BE2C (cell line): ENCODE measurements at regions not wholly inside any gene's neighbourhood (a gene's known extent, or its start where the extent isn't known, plus 50 kb on each side); places are given as distances from the start of the nearest gene placed in this dataset.

Experiments used
- DNase-seq: peaks from one replicate; pipeline ENCODE4 v3.0.0-alpha.2; 2020
- H3K27me3 ChIP-seq: fragments of 250-450 bp; sonication (Bioruptor Pico); 2 replicates; pipeline ENCODE4 v1.5.1; 2020; ENCODE audit warnings: mild to moderate bottlenecking
- H3K36me3 ChIP-seq: fragments of 250-450 bp; sonication (Bioruptor Pico); 2 replicates; pipeline ENCODE4 v1.5.1; 2020; ENCODE audit warnings: mild to moderate bottlenecking
- H3K4me1 ChIP-seq: fragments of 250-450 bp; sonication (Bioruptor Pico); 2 replicates; pipeline ENCODE4 v1.5.1; 2020
- H3K4me3 ChIP-seq: 2 replicates; pipeline ENCODE4 v1.5.1; 2011; ENCODE audit warnings: low read depth, low read length
- H3K9me3 ChIP-seq: fragments of 250-450 bp; sonication (Bioruptor Pico); 2 replicates; pipeline ENCODE4 v1.5.1; 2020
- CTCF ChIP-seq: IDR thresholded peaks from 2 replicates; pipeline ENCODE4 v1.5.1; 2012; ENCODE audit warnings: mild to moderate bottlenecking, low read depth, low read length

DNA sequence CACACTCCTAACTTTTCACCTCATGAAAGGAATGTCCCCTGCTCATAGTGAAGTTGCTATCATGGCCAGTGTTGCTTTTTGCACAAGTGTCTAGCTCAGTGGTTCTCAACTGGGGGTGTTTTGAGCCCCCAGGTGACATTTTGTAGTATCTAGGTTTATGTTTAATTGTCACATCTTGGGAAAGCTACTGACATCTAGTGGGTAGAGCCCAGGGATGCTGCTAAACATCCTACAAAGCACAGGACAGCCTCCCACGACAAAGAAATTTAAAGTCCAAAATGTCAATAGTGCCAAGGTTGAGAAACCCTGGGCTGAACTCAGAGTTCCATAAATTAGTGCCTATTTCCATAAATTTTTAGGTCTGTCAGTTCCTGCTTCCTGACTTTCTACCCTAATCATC, 70.7 kb upstream of the HCCS start:
- H3K36me3 ChIP-seq = no peaks in the 10 kb centered on the region
- H3K4me3 ChIP-seq = no peak overlapping the region
- no peak for TF ChIP-seq CTCF
- H3K9me3 ChIP-seq = no peaks in the 10 kb centered on the region
- no peaks in the 10 kb centered on the region for H3K27me3 ChIP-seq
- no peaks in the 10 kb centered on the region for H3K4me1 ChIP-seq
- no peak for DNase-seq

DNA sequence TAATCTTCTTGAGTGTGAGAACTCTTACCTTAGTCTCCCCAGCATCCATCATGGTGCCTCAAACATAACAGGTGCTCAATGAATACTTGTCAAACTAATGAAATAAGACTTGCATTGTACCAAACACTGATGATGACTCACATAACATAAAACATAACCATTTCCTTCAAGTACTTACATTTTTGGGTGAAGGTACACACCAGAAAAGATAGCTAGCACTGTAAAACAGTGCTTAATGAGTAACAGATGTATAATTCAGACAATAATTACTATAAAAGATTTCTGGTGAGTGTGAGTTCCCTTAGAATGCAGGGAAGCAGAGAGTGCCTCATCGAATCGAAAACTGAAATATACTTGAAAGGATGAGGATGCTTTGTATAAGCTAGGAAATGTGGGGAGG, 70.1 kb upstream of the HCCS start:
- H3K36me3 ChIP-seq = no peaks in the 10 kb centered on the region
- no peak overlapping the region for H3K4me3 ChIP-seq
- DNase-seq = no peak
- TF ChIP-seq CTCF = no peak
- H3K27me3 ChIP-seq = no peaks in the 10 kb centered on the region
- H3K4me1 ChIP-seq = no peaks in the 10 kb centered on the region
- no peaks in the 10 kb centered on the region for H3K9me3 ChIP-seq

DNA sequence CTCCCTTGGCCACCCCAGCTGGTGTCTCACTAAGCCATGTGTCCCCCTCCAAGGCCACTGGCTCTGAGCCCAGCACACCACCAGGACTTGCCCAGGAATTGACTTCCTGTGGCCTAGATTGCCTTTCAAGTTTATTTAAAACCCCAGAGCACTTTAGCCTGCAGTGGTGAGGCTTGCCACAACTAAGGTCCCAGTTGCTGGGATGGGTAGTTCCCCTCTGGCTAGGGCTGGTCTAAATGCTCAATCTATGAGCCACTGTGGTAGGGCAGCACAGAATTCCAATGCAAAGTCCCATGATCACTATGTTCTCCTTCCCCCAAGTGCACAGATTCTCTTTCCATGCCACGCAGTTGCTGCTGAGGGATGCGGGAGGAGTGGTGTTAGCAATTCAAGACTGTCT, 61.1 kb upstream of the HCCS start:
- Histone ChIP-seq H3K4me3 (no peak overlapping the region), H3K36me3 (no peaks in the 10 kb centered on the region), H3K4me1 (no peaks in the 10 kb centered on the region), H3K27me3 (no peaks in the 10 kb centered on the region), H3K9me3 (no peaks in the 10 kb centered on the region)
- DNase-seq = no peak
- TF ChIP-seq CTCF = no peak

DNA sequence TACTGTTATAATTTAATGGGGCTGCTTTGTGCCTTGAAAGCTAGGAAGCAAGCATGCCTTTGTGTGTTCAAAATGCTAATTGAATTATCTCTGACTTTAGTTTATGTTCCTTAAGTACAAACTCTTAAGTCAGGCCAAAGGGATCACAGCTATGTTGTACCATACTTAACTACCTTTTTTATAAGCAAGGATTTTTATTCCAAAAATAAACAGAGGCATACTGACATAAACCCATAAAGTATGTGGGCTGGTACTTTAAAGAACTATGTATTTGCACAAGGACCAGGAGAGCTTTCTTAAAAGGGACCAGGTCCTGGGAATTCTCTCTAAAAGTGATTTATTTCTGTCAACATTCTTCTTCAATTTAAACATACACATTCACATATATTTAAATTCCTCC, 57.8 kb upstream of the HCCS start:
- Histone ChIP-seq H3K9me3 (no peaks in the 10 kb centered on the region), H3K36me3 (no peaks in the 10 kb centered on the region), H3K4me3 (no peak overlapping the region), H3K4me1 (no peaks in the 10 kb centered on the region), H3K27me3 (no peaks in the 10 kb centered on the region)
- no peak for TF ChIP-seq CTCF
- DNase-seq = no peak

- no peak overlapping the region for H3K4me3 ChIP-seq
- no peaks in the 10 kb centered on the region for H3K36me3 ChIP-seq
- DNase-seq = no peak
- no peaks in the 10 kb centered on the region for H3K4me1 ChIP-seq
- H3K27me3 ChIP-seq = no peaks in the 10 kb centered on the region
- H3K9me3 ChIP-seq = no peaks in the 10 kb centered on the region
- no peak for TF ChIP-seq CTCF
Observed at GRCh38 chrX:11056322-11057176, 54.6 kb upstream of the HCCS start.

DNA sequence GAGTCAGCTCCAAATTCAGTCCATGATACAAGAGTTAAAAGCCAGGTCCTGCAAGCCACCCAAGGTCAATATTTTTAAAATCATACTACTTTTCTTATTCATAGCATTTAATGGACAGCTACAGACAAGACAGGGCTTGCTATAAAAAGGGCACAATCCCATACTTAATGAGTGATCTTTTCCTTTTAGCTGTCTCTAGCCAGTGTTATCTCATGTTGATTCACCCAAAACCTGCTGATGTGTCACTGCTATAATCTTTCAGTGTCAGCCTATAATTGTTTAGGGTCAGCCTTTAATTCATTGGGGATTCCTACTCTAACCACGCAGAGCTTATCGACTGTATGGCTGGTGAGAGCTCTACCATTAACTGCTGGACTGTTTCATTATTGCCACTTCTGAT, 51.2 kb upstream of the HCCS start:
- Histone ChIP-seq H3K27me3 (no peaks in the 10 kb centered on the region), H3K4me1 (no peaks in the 10 kb centered on the region), H3K9me3 (no peaks in the 10 kb centered on the region), H3K36me3 (no peaks in the 10 kb centered on the region), H3K4me3 (no peak overlapping the region)
- DNase-seq = no peak
- no peak for TF ChIP-seq CTCF
